ENCODE measurements at regions not wholly inside any gene's neighbourhood (a gene's known extent, or its start where the extent isn't known, plus 50 kb on each side); places are given as distances from the start of the nearest gene placed in this dataset.
"Not testable (repeated sequence)": the region's sequence is repeated elsewhere in the genome, so short reads cannot be mapped to it uniquely, and the experiment has no call there.

- FAIRE-seq: no peak
These were observed 50.2 kb upstream of the SNAPC3 start for GRCh38 chr9:15372455-15372854.

GRCh38 chr9:15371448-15371845, 51.2 kb upstream of the SNAPC3 start:
- FAIRE-seq: no peak
- no peak for DNase-seq (ENCODE audit: low spot score in 2 of 2)

More at GRCh38 chr9:15372455-15372854, 50.2 kb upstream of the SNAPC3 start:
- DNase-seq (ENCODE audit: low spot score in 2 of 2): no peak

- no peak for FAIRE-seq
- peak in 1 of 2 donors; percentile 44 for DNase-seq (ENCODE audit: low spot score in 2 of 2)
These were observed 51.9 kb upstream of the SNAPC3 start for GRCh38 chr9:15370466-15371447.

GRCh38 chr9:15369871-15370270, 52.8 kb upstream of the SNAPC3 start:
- no peak for FAIRE-seq
- DNase-seq (ENCODE audit: low spot score in 2 of 2): no peak

GRCh38 chr9:15369238-15369637, 53.4 kb upstream of the SNAPC3 start:
- FAIRE-seq (no peak), DNase-seq (ENCODE audit: low spot score in 2 of 2) (no peak)

- FAIRE-seq; DNase-seq (ENCODE audit: low spot score in 2 of 2): not testable (repeated sequence)
These were observed 57.6 kb upstream of the SNAPC3 start for GRCh38 chr9:15364975-15365553.

- DNase-seq (ENCODE audit: low spot score in 2 of 2) (no peak), FAIRE-seq (no peak)
These were observed 54.7 kb upstream of the TTC39B start for GRCh38 chr9:15361737-15362136.

- DNase-seq (ENCODE audit: low spot score in 2 of 2): no peak
- no peak for FAIRE-seq
These were observed 50.1 kb upstream of the TTC39B start for GRCh38 chr9:15357050-15357653.
